ENCODE measurements at regions not wholly inside any gene's neighbourhood (a gene's known extent, or its start where the extent isn't known, plus 50 kb on each side); places are given as distances from the start of the nearest gene placed in this dataset.

- intact Hi-C loops (cut with micrococcal nuclease), result no loop called here
- POLR2A ChIA-PET (ENCODE audit: partially characterized antibody), result no interaction called here
- CTCF ChIA-PET (ENCODE audit: partially characterized antibody), result no interaction called here
Observed at GRCh38 chr16:9612267-9612666, 520.8 kb downstream of the HAPSTR1 start.

GRCh38 chr16:9614389-9614788 is 522.9 kb downstream of the HAPSTR1 start:
- no peak overlapping the region for H3K4me3 ChIP-seq (ENCODE audit: low read length in 2 of 2)
- Mint-ChIP-seq H3K36me3 (no peaks in the 10 kb centered on the region), H3K9me3 (peaks cover 0 to 9% (median 3%) of the 10 kb centered on the region in 8 donors), H3K4me3 (no peak overlapping the region), H3K4me1 (no peaks in the 10 kb centered on the region), H3K27ac (no peak overlapping the region), H3K27me3 (no peaks in the 10 kb centered on the region)
- H3K27me3 ChIP-seq (ENCODE audit: insufficient read depth, low read length), result no peaks in the 10 kb centered on the region
- no peak overlapping the region for H3K27ac ChIP-seq (ENCODE audit: low read depth, low read length)
- no peak for DNase-seq
- H3K4me1 ChIP-seq (ENCODE audit: insufficient read depth, low read length), result no peaks in the 10 kb centered on the region
- CTCF ChIA-PET (ENCODE audit: partially characterized antibody), result no interaction called here
- POLR2A ChIA-PET (ENCODE audit: partially characterized antibody), result no interaction called here
- H3K36me3 ChIP-seq (ENCODE audit: insufficient read depth, low read length), result no peaks in the 10 kb centered on the region
- intact Hi-C loops (cut with micrococcal nuclease), result no loop called here
- no peaks in the 10 kb centered on the region for H3K9me3 ChIP-seq (ENCODE audit: control insufficient read depth in 1 of 2, low read length in 2 of 2)

More at GRCh38 chr16:9612267-9612666, 520.8 kb downstream of the HAPSTR1 start:
- H3K27me3 Mint-ChIP-seq, result no peaks in the 10 kb centered on the region
- H3K4me3 ChIP-seq (ENCODE audit: low read length in 2 of 2), result no peak overlapping the region
- no peaks in the 10 kb centered on the region for H3K4me1 ChIP-seq (ENCODE audit: insufficient read depth, low read length)
- H3K4me3 Mint-ChIP-seq, result no peak overlapping the region
- peaks cover 0 to 7% (median under 1%) of the 10 kb centered on the region in 8 donors for H3K9me3 Mint-ChIP-seq
- no peaks in the 10 kb centered on the region for H3K4me1 Mint-ChIP-seq
- H3K9me3 ChIP-seq (ENCODE audit: control insufficient read depth in 1 of 2, low read length in 2 of 2), result no peaks in the 10 kb centered on the region
- no peaks in the 10 kb centered on the region for H3K36me3 Mint-ChIP-seq
- DNase-seq, result no peak
- H3K27me3 ChIP-seq (ENCODE audit: insufficient read depth, low read length), result no peaks in the 10 kb centered on the region
- H3K36me3 ChIP-seq (ENCODE audit: insufficient read depth, low read length), result no peaks in the 10 kb centered on the region
- H3K27ac Mint-ChIP-seq, result no peak overlapping the region
- H3K27ac ChIP-seq (ENCODE audit: low read depth, low read length), result no peak overlapping the region

DNA sequence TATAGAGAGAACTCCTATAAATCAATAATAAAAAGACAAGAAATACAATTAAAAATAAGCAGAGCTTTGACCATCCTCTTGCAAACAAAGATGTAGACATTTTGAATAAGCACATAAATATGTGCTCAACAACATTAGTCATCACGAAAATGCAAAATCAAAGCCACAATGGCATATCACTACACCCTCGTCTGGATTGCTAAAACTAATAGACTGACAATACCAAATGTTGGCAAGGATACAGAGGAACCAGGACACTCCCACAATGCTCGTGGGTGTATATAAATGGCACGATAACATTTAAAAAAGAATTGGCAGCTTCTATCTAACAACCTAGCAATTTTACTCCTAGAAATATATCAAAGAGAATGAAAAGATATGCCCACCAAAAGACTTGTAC is 530.8 kb downstream of the HAPSTR1 start:
- POLR2A ChIA-PET (ENCODE audit: partially characterized antibody), result no interaction called here
- H3K4me1 ChIP-seq (ENCODE audit: insufficient read depth, low read length), result no peaks in the 10 kb centered on the region
- no peaks in the 10 kb centered on the region for H3K9me3 ChIP-seq (ENCODE audit: control insufficient read depth in 1 of 2, low read length in 2 of 2)
- peaks cover 0 to 9% (median 4%) of the 10 kb centered on the region in 8 donors for H3K9me3 Mint-ChIP-seq
- intact Hi-C loops (cut with micrococcal nuclease), result no loop called here
- no peaks in the 10 kb centered on the region for H3K27me3 Mint-ChIP-seq
- no peaks in the 10 kb centered on the region for H3K36me3 Mint-ChIP-seq
- H3K4me3 ChIP-seq (ENCODE audit: low read length in 2 of 2), result no peak overlapping the region
- H3K27me3 ChIP-seq (ENCODE audit: insufficient read depth, low read length), result no peaks in the 10 kb centered on the region
- no peak overlapping the region for H3K27ac Mint-ChIP-seq
- H3K4me3 Mint-ChIP-seq, result no peak overlapping the region
- no peak overlapping the region for H3K27ac ChIP-seq (ENCODE audit: low read depth, low read length)
- CTCF ChIA-PET (ENCODE audit: partially characterized antibody), result no interaction called here
- no peaks in the 10 kb centered on the region for H3K4me1 Mint-ChIP-seq
- H3K36me3 ChIP-seq (ENCODE audit: insufficient read depth, low read length), result no peaks in the 10 kb centered on the region
- no peak for DNase-seq

DNA sequence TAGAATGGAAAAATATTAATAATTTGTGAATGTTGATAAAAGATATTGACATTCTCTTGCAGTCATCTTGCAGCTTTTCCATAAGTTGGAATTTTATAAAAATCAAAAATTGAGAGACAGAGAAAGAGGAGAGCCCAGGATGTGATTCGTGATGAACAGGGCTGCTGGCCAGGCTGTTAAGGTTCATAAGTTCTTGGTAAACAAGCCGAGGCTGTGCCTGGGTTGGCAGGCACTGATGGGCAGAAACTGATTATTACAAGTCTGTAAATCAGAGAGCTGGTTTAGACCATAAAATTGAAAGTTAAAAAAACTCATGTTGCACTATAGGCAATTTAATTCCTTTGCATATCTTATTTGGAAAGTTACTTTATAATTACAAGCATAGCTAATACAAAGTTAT is 533.7 kb downstream of the HAPSTR1 start:
- POLR2A ChIA-PET (ENCODE audit: partially characterized antibody), result no interaction called here
- H3K36me3 ChIP-seq (ENCODE audit: insufficient read depth, low read length), result no peaks in the 10 kb centered on the region
- H3K9me3 ChIP-seq (ENCODE audit: control insufficient read depth in 1 of 2, low read length in 2 of 2), result no peaks in the 10 kb centered on the region
- no peaks in the 10 kb centered on the region for H3K36me3 Mint-ChIP-seq
- intact Hi-C loops (cut with micrococcal nuclease), result no loop called here
- H3K27me3 Mint-ChIP-seq, result no peaks in the 10 kb centered on the region
- H3K27ac ChIP-seq (ENCODE audit: low read depth, low read length), result no peak overlapping the region
- H3K27ac Mint-ChIP-seq, result no peak overlapping the region
- H3K9me3 Mint-ChIP-seq, result peaks cover 0 to 5% (median 0%) of the 10 kb centered on the region in 8 donors
- no peaks in the 10 kb centered on the region for H3K27me3 ChIP-seq (ENCODE audit: insufficient read depth, low read length)
- H3K4me3 ChIP-seq (ENCODE audit: low read length in 2 of 2), result no peak overlapping the region
- H3K4me1 ChIP-seq (ENCODE audit: insufficient read depth, low read length), result no peaks in the 10 kb centered on the region
- DNase-seq, result no peak
- CTCF ChIA-PET (ENCODE audit: partially characterized antibody), result no interaction called here
- H3K4me1 Mint-ChIP-seq, result no peaks in the 10 kb centered on the region
- H3K4me3 Mint-ChIP-seq, result no peak overlapping the region

- H3K4me1 ChIP-seq (ENCODE audit: insufficient read depth, low read length), result no peaks in the 10 kb centered on the region
- H3K27me3 ChIP-seq (ENCODE audit: insufficient read depth, low read length), result no peaks in the 10 kb centered on the region
- Mint-ChIP-seq H3K4me1 (no peaks in the 10 kb centered on the region), H3K36me3 (no peaks in the 10 kb centered on the region), H3K4me3 (no peak overlapping the region), H3K27ac (no peak overlapping the region), H3K27me3 (no peaks in the 10 kb centered on the region), H3K9me3 (peaks cover 0 to 6% (median 3%) of the 10 kb centered on the region in 8 donors)
- intact Hi-C loops (cut with micrococcal nuclease), result no loop called here
- H3K9me3 ChIP-seq (ENCODE audit: control insufficient read depth in 1 of 2, low read length in 2 of 2), result no peaks in the 10 kb centered on the region
- no peak overlapping the region for H3K4me3 ChIP-seq (ENCODE audit: low read length in 2 of 2)
- no peak overlapping the region for H3K27ac ChIP-seq (ENCODE audit: low read depth, low read length)
- CTCF ChIA-PET (ENCODE audit: partially characterized antibody), result no interaction called here
- no peak for DNase-seq
- no peaks in the 10 kb centered on the region for H3K36me3 ChIP-seq (ENCODE audit: insufficient read depth, low read length)
- POLR2A ChIA-PET (ENCODE audit: partially characterized antibody), result no interaction called here
Observed at GRCh38 chr16:9627427-9627826, 536.0 kb downstream of the HAPSTR1 start.

DNA sequence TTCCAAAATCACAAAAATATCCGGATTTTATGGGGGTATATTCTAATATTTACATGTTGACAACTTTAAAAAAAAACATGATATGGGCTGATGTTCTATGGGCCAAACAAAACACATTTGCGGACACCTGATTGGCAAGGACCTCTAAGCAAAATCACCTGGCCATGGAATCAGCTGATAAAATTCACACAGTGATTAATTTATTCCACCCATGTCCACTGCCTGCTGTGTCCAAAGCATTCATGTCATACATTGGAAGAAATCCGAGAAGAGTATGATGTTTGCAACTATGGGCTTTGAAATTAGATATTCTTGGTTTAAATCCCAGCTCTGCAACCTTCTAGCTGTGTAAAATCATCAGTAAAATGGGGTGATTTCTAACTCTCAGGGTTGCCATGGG is 538.7 kb downstream of the HAPSTR1 start:
- no peak overlapping the region for H3K27ac ChIP-seq (ENCODE audit: low read depth, low read length)
- Mint-ChIP-seq H3K4me3 (no peak overlapping the region), H3K27me3 (no peaks in the 10 kb centered on the region), H3K36me3 (no peaks in the 10 kb centered on the region), H3K27ac (no peak overlapping the region), H3K9me3 (peaks cover 0 to 12% (median 6%) of the 10 kb centered on the region in 8 donors), H3K4me1 (no peaks in the 10 kb centered on the region)
- no peaks in the 10 kb centered on the region for H3K4me1 ChIP-seq (ENCODE audit: insufficient read depth, low read length)
- ChIA-PET CTCF (ENCODE audit: partially characterized antibody) (no interaction called here), POLR2A (ENCODE audit: partially characterized antibody) (no interaction called here)
- DNase-seq, result no peak
- no peaks in the 10 kb centered on the region for H3K9me3 ChIP-seq (ENCODE audit: control insufficient read depth in 1 of 2, low read length in 2 of 2)
- H3K36me3 ChIP-seq (ENCODE audit: insufficient read depth, low read length), result no peaks in the 10 kb centered on the region
- H3K4me3 ChIP-seq (ENCODE audit: low read length in 2 of 2), result no peak overlapping the region
- H3K27me3 ChIP-seq (ENCODE audit: insufficient read depth, low read length), result no peaks in the 10 kb centered on the region
- intact Hi-C loops (cut with micrococcal nuclease), result no loop called here

DNA sequence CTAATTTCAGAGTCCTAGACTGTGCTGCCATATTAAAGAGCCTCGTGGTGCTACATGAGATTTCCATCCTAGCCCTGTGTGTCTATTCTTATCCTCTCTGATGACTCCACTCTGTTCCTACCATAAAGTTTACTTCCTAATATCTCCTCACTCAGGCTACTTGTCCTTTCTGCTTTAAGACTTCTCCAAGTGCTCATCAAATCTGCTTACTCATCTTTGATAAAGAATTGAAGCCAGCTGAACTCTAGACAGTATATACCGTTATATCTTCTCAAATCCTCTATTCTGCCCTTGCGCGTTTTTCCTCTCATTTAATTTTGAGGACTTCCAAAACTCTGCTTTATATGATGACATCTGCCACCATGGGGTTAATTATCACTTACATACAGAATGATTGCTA is 539.5 kb downstream of the HAPSTR1 start:
- H3K27ac Mint-ChIP-seq, result no peak overlapping the region

DNA sequence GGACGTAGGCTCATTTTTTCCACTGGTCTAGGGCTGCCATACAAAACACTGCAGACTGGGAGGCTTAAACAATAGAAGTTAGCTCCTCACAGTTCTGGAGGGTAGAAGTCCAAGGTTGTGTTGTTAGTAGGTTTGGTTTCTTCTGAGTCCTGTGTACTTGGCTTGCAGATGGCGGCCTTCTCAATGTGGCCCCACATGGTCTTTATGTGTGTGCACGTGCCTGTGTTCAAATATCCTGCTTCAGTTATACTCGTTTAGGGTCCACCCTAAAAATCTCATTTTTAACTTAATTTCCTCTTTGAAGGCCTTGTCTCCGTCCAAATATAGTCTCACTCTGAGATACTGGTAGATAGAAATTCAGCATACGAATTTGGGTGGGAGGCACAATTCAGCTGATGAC is 542.4 kb downstream of the HAPSTR1 start:
- H3K27ac Mint-ChIP-seq, result peak overlapping the region in 1 of 7 donors; percentile 25
- Histone ChIP-seq H3K9me3 (ENCODE audit: control insufficient read depth in 1 of 2, low read length in 2 of 2) (no peaks in the 10 kb centered on the region), H3K4me1 (ENCODE audit: insufficient read depth, low read length) (no peaks in the 10 kb centered on the region), H3K36me3 (ENCODE audit: insufficient read depth, low read length) (no peaks in the 10 kb centered on the region), H3K27ac (ENCODE audit: low read depth, low read length) (no peak overlapping the region), H3K4me3 (ENCODE audit: low read length in 2 of 2) (no peak overlapping the region), H3K27me3 (ENCODE audit: insufficient read depth, low read length) (no peaks in the 10 kb centered on the region)
- CTCF ChIA-PET (ENCODE audit: partially characterized antibody), result no interaction called here
- intact Hi-C loops (cut with micrococcal nuclease), result no loop called here
- H3K9me3 Mint-ChIP-seq, result peaks cover 2 to 16% (median 5%) of the 10 kb centered on the region in 8 donors
- H3K4me1 Mint-ChIP-seq, result no peaks in the 10 kb centered on the region
- no peak overlapping the region for H3K4me3 Mint-ChIP-seq
- no peaks in the 10 kb centered on the region for H3K27me3 Mint-ChIP-seq
- no peak for DNase-seq
- H3K36me3 Mint-ChIP-seq, result no peaks in the 10 kb centered on the region
- POLR2A ChIA-PET (ENCODE audit: partially characterized antibody), result no interaction called here

More for the DNA sequence above, 539.5 kb downstream of the HAPSTR1 start:
- Mint-ChIP-seq H3K4me3 (no peak overlapping the region), H3K27me3 (no peaks in the 10 kb centered on the region), H3K4me1 (no peaks in the 10 kb centered on the region), H3K36me3 (no peaks in the 10 kb centered on the region), H3K9me3 (peaks cover 0 to 13% (median 6%) of the 10 kb centered on the region in 8 donors)
- Histone ChIP-seq H3K4me3 (ENCODE audit: low read length in 2 of 2) (no peak overlapping the region), H3K4me1 (ENCODE audit: insufficient read depth, low read length) (no peaks in the 10 kb centered on the region), H3K27ac (ENCODE audit: low read depth, low read length) (no peak overlapping the region), H3K9me3 (ENCODE audit: control insufficient read depth in 1 of 2, low read length in 2 of 2) (no peaks in the 10 kb centered on the region), H3K27me3 (ENCODE audit: insufficient read depth, low read length) (no peaks in the 10 kb centered on the region), H3K36me3 (ENCODE audit: insufficient read depth, low read length) (no peaks in the 10 kb centered on the region)
- intact Hi-C loops (cut with micrococcal nuclease), result no loop called here
- no peak for DNase-seq
- CTCF ChIA-PET (ENCODE audit: partially characterized antibody), result no interaction called here
- POLR2A ChIA-PET (ENCODE audit: partially characterized antibody), result no interaction called here
